ENCODE measurements at regions not wholly inside any gene's neighbourhood (a gene's known extent, or its start where the extent isn't known, plus 50 kb on each side); places are given as distances from the start of the nearest gene placed in this dataset.

- no peak overlapping the region for H3K4me3 ChIP-seq (ENCODE audit: extremely low read depth in 1 of 4, insufficient read depth in 2 of 4, low read depth in 3 of 4, low read length in 4 of 4)
- H3K79me1 ChIP-seq (ENCODE audit: low read depth, low read length) = no peaks in the 10 kb centered on the region
- H3K4me2 ChIP-seq (ENCODE audit: insufficient read depth in 1 of 2, low read depth in 2 of 2, low read length in 2 of 2) = no peak overlapping the region
- H4K20me1 ChIP-seq (replicated peaks in 1 of 2; ENCODE audit: control insufficient read depth in 1 of 2, insufficient read depth in 2 of 2, low read length in 2 of 2) = no peaks in the 10 kb centered on the region
- H3K4me1 ChIP-seq (replicated peaks in 1 of 4; ENCODE audit: control insufficient read depth in 3 of 4, insufficient read depth in 4 of 4, low read length in 3 of 4) = no peaks in the 10 kb centered on the region
- CTCF ChIA-PET (ENCODE audit: partially characterized antibody) = interaction anchor here (0.5 to 1.1 kb wide), 2 partner anchors 537 to 599 kb away, joined by 3 read pairs; no protein-coding TSS in a partner anchor
- H2BK15ac ChIP-seq (ENCODE audit: low read length) = no peak overlapping the region
- H3K18ac ChIP-seq (ENCODE audit: extremely low read depth, low read length) = no peak overlapping the region
- H2BK5ac ChIP-seq (ENCODE audit: low read depth, low read length) = no peak overlapping the region
- H3K27me3 ChIP-seq (replicated peaks in 1 of 4; ENCODE audit: control insufficient read depth in 3 of 4, extremely low read depth in 1 of 4, insufficient read depth in 3 of 4, low read length in 3 of 4) = no peaks in the 10 kb centered on the region
- H2AFZ ChIP-seq (ENCODE audit: low read length) = no peak overlapping the region
- no peak overlapping the region for H3K56ac ChIP-seq (replicated peaks; ENCODE audit: insufficient read length, low read depth, low read length)
- H3K27ac ChIP-seq (ENCODE audit: low read depth, low read length) = no peak overlapping the region
- H2BK120ac ChIP-seq (replicated peaks; ENCODE audit: low read depth, low read length) = no peak overlapping the region
- no peak overlapping the region for H4K91ac ChIP-seq (replicated peaks; ENCODE audit: insufficient read length, low read length)
- POLR2A ChIA-PET (ENCODE audit: partially characterized antibody) = no interaction called here
- no peaks in the 10 kb centered on the region for H3K23me2 ChIP-seq (ENCODE audit: low read depth, low read length)
- no peaks in the 10 kb centered on the region for H3K9me3 ChIP-seq (ENCODE audit: insufficient read depth in 2 of 2, low read depth in 1 of 2, low read length in 1 of 2)
- TF ChIP-seq KDM4A (IDR thresholded peaks at IDR 0.05; ENCODE audit: low read depth, low read length, severe bottlenecking) = no peak
- TF ChIP-seq SRF (IDR thresholded peaks at IDR 0.05; ENCODE audit: low read depth, low read length) = no peak
- no peak for TF ChIP-seq CEBPB (IDR thresholded peaks at IDR 0.05; ENCODE audit: low read depth, low read length)
- no peak for TF ChIP-seq CHD2 (IDR thresholded peaks at IDR 0.05; ENCODE audit: low read length)
- no peak for TF ChIP-seq TAF1 (IDR thresholded peaks at IDR 0.05; ENCODE audit: low read depth, low read length)
- no peak for TF ChIP-seq KDM5A (IDR thresholded peaks at IDR 0.05; ENCODE audit: low read length)
- no peak for TF ChIP-seq SAP30 (IDR thresholded peaks at IDR 0.05; ENCODE audit: insufficient read depth, insufficient replicate concordance, low read length)
- no peak for TF ChIP-seq RNF2 (IDR thresholded peaks at IDR 0.05; ENCODE audit: borderline replicate concordance, low read depth, low read length, missing control alignments, poor library complexity, severe bottlenecking)
- no peak for TF ChIP-seq TAF7 (optimal IDR thresholded peaks at IDR 0.05; ENCODE audit: borderline replicate concordance, low read depth, low read length)
- TF ChIP-seq CTBP2 (IDR thresholded peaks at IDR 0.05; ENCODE audit: borderline replicate concordance, insufficient read depth, insufficient read length, low read length) = no peak
- no peak for TF ChIP-seq NRF1 (IDR thresholded peaks at IDR 0.05; ENCODE audit: low read depth, low read length)
- TF ChIP-seq PHF8 (conservative IDR thresholded peaks at IDR 0.05; ENCODE audit: low read depth, low read length) = no peak
- H4K5ac ChIP-seq (ENCODE audit: insufficient read length, low read depth, low read length) = no peak overlapping the region
- 83% methylated on average over 2 of the region's 2 CpGs; no CpG with 5 or more reads in 1 of the 2 experiments for WGBS, 2 experiments (ENCODE audit: extremely low coverage in 1 of 2, insufficient coverage in 1 of 2, insufficient read length in 1 of 2, insufficient replicate concordance in 2 of 2, low coverage in 1 of 2, low lambda C conversion rate in 2 of 2, missing lambda C conversion rate in 1 of 2)
- no peak overlapping the region for H2BK12ac ChIP-seq (ENCODE audit: low read depth, low read length)
- DNase-seq (ENCODE audit: low read depth in 1 of 2, low spot score in 2 of 2) = no peak
- H3K79me2 ChIP-seq (ENCODE audit: control insufficient read depth in 1 of 2, insufficient read depth in 2 of 2, low read length in 2 of 2) = no peaks in the 10 kb centered on the region
- H3K36me3 ChIP-seq (ENCODE audit: control insufficient read depth in 2 of 4, insufficient read depth in 4 of 4, low read length in 3 of 4) = no peaks in the 10 kb centered on the region
- no peak overlapping the region for H3K14ac ChIP-seq (ENCODE audit: insufficient read length)
- no peak overlapping the region for H3K4ac ChIP-seq (replicated peaks; ENCODE audit: insufficient read length, low read depth, low read length)
- H4K8ac ChIP-seq (ENCODE audit: extremely low read depth, insufficient read depth, low read length) = no peak overlapping the region
- no peak overlapping the region for H2BK20ac ChIP-seq (ENCODE audit: low read length)
- H2AK5ac ChIP-seq (ENCODE audit: low read depth, low read length) = no peak overlapping the region
- no peak for FAIRE-seq
- no peak overlapping the region for H3K23ac ChIP-seq (ENCODE audit: insufficient read length)
- H3K9ac ChIP-seq (replicated peaks in 1 of 4; ENCODE audit: extremely low read depth in 1 of 4, low read depth in 3 of 4, low read length in 3 of 4) = no peak overlapping the region
Measured at GRCh38 chr12:126668961-126669360, 1598.0 kb upstream of the TMEM132C start.
